NCI-H2171 (cell line): ENCODE measurements at regions not wholly inside any gene's neighbourhood (a gene's known extent, or its start where the extent isn't known, plus 50 kb on each side); places are given as distances from the start of the nearest gene placed in this dataset.

Experiments used
- DNase-seq: peaks from one replicate; lab custom pipeline; 2025; lab: John Stamatoyannopoulos, UW

DNA sequence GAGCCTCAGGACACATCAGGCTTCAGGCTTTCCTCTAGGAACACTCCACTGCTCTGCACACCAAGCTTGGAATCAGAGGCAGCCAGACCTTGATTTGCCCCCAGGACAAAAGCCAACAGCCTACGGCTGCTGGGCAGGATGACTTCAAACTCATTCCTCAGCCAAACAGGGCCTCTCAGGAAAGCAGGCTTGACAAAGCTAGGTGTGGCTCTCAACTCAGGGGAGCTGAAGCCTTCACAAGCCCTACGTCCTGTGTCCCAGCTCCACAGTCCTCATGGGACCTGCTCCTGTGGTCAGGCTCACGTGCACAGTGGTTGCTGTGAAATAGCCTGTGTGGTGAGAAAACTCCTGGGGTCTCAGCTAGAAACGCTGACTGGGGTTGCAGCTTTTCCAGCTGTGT is 398.9 kb upstream of the ZNF507 start:
- no peak for DNase-seq

- no peak for DNase-seq
Measured at GRCh38 chr19:31947436-31948115, 397.8 kb upstream of the ZNF507 start.

DNA sequence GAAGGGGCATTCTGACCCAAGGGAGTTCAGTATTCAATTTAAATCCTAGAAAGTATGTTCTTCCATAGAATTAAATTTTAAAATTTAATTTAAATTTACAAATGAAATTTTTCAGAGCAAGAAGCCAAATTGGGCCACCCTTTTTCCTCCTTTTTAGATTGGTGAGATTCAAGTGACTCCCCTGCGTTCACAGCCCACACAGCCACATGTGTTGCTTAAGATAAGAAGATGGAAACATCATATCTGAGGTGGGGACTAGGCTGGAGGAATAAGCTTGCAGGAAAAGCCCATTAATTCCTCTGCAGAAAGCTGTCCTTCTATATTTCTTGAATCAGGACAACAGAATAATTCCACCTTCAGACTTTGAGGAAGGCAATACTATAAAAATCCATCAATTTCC is 392.7 kb upstream of the ZNF507 start:
- no peak for DNase-seq

GRCh38 chr19:31955061-31955460 is 390.3 kb upstream of the ZNF507 start:
- no peak for DNase-seq

- DNase-seq, result no peak
Measured at GRCh38 chr19:31955884-31956283, 389.5 kb upstream of the ZNF507 start.

DNA sequence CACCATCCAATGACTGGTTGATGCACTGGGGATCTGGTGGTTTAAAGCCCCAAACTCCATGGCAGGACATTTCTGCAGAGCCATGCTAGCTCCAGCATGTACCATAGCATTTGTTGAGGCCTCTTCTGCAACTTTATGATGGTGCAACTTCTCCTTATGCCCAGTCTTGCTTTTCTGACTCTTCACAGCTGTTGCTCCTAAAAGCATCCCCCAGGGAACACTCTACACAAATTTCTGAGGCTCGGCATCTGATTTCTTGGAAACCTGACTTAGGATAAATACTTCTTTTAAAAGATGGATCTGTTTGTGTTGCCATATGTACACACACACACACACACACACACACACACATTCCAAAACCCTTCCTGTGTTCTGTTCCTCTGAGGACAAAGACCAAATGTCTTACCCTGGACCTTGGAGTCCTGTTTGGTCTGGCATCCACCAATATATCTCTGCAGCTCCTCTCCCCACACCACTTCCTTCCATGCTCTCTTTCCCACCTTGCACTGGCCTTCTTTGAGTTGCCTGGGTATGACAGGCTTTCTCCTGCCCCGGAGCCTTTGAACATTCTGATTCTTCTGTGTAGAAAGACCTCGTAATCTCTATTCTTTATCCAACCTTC is 388.5 kb upstream of the ZNF507 start:
- no peak for DNase-seq

- no peak for DNase-seq
Measured at GRCh38 chr19:31957711-31958110, 387.7 kb upstream of the ZNF507 start.

DNA sequence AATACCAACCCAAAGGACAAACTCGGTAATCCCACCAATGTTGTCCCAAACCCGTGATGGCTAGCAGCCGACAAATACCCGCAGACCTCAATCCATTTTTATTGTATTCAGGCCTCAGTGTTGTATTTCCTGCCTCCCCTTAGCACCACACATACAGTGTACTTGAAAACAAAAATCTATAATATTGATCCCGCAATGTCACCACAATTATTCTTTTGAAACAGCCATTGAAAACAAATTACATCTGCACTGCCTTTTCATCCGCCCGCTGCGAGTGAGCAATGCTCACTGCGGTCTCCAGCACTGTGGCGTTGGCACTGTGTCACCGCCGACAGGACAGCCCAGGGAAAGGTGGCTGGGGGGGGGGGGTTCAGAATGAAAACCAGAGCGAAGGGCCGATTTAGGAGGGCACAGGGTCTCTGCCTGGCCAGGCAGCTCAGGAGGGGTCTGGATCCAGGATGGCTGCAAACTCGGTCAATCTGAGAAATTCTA is 385.8 kb upstream of the ZNF507 start:
- DNase-seq, result no peak

- DNase-seq, result no peak
Measured at GRCh38 chr19:31960474-31960873, 384.9 kb upstream of the ZNF507 start.

DNA sequence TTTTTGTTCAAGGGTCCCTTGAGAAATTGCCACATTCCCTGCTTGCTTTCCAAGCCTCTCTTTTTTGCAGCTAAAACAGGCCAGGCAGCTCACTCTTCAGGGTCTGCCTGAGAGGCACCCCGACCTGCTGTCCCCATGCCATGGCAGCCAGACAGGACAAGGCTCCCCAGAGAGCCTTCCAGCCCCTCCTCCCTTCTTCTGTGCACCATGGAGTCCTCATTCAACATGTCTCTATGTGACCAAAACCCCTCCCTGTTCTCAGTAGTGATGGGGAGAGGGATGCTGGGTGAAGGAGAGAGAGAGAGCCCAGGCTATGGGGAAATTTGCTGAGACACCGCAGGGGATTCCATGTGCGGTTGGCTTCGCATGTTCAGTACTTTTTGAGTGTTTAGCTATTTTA is 384.2 kb upstream of the ZNF507 start:
- no peak for DNase-seq

DNA sequence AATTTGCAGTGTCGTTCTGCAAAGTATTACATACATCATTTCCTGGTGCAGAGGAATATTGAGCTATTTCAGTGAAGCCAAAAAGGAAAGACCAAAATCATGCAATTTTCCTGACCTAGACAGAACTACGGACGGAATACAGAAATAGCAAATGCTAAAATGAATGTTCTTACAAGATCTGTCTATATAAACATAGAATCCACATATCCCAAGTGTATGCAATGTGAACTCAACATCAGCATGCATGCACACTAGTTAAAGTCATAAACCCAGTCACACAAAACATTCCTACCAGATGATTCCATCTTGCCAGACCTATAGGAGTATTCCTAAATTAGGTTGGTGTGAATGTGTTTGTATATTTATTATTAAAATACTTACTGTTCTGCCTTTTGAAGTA is 383.7 kb upstream of the ZNF507 start:
- DNase-seq, result no peak

DNA sequence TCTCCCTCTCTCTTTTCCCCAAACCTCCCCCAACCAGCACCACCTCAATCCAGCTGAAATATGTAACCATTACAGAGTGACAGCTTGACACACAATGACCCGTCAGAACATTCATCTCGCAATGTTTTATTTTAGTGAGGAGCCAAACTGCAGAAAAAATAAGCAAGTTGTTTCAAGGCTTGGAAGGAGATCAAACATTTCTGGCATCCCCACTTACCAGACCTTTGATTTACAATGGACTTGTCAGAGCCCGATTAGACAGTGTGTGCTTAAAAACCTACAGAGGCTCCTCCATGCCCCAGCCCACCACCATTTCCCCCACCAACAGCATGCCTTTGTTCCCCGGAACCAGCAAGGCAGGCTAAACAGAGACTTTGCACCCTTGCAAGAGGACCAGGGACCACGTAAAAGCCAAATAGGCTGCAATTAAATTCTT is 382.8 kb upstream of the ZNF507 start:
- DNase-seq, result no peak

DNA sequence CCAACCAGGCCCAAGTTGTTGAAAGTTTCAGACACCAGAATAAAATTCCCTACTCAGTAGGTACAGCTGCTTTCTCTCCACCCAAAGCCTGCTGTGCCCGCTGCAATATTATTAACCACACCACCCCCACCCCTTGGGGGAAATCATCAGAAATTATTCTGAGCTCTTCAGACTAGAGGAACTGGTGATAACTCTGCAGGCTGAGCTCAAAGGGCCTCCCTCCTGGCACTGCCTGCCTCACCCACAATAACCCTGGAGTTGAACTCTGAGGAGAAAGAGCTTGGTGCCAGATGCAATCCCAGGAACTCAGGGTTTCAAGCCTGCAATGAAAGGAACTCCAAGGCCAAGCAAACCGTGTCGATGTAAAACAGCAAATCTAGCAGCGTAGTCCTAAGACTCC is 381.7 kb upstream of the ZNF507 start:
- no peak for DNase-seq

GRCh38 chr19:31969016-31969415 is 376.4 kb upstream of the ZNF507 start:
- DNase-seq, result no peak

GRCh38 chr19:31970027-31970461 is 375.4 kb upstream of the ZNF507 start:
- no peak for DNase-seq

- DNase-seq, result no peak
Measured at GRCh38 chr19:31974290-31974689, 371.1 kb upstream of the ZNF507 start.

DNA sequence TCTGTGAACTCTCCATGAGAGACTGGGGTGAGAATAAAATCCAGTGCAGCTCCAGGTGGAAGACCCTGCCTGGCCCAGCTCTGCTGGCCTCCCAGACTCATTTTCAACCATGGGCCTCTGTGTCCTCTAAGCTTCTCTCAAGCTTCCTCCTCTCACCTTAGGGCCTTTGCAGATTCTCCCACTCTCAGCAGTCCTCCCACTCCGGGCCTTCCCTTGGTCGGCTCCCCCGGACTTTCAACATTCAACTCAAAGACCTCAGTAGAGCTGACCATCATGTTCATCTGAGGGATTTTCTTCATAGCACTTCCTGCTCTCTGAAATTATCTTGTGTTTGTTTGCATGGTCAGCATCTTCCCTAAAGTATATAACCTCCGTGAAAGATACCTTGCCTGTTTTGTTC is 370.5 kb upstream of the ZNF507 start:
- no peak for DNase-seq

DNA sequence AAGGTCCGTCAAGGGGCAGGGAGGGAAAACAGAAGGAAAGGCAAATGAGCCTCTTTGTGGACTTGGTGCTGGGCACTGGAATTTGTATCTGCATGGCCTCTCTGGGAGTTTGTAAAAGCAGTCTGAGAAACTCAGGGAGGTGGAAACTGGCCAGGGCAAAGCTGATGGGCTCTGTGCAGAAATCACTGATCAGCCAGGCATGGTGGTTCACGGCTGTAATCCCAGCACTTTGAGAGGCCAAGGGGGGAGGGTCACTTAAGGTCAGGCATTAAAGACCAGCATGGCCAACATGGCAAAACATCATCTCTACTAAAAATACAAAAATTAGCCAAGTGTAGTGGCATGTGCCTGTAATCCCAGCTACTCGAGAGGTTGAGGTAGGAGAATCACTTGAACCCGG is 369.9 kb upstream of the ZNF507 start:
- DNase-seq, result no peak

DNA sequence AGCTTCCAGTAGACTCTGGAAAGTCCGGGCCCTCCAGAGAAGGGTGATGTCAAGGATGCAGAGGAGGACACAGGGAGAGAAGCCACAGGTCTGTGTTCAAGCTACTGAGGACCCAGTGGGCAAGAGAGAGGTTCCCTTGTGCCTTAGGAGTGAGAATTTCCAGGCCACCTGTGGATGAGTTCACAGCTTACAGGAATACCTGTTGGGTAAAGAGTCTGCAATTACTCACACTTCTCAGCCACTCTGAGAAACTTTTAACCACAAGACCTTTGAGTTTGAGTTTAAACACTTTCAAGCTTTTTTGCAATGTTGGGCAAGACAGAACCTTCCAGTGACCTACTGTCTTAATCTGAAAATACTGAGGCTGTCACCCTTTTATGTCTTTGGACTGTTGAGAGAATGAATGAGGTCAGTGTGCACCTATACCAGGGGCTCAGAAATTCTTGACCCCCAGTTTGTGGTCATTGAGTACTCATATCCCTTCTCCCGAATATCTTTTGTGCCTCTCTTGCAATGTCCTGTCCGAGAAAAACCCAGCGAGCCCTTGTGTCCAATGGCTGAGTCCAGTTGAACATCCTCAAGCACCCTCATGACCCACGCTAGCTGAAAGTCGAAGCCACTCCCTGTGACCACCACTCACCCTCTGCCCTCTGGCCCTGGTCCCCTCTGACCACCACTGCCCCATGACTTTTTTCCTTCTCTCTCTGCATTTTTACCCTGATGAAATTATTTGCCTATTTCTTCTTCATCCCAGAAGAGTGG is 368.5 kb upstream of the ZNF507 start:
- no peak for DNase-seq

DNA sequence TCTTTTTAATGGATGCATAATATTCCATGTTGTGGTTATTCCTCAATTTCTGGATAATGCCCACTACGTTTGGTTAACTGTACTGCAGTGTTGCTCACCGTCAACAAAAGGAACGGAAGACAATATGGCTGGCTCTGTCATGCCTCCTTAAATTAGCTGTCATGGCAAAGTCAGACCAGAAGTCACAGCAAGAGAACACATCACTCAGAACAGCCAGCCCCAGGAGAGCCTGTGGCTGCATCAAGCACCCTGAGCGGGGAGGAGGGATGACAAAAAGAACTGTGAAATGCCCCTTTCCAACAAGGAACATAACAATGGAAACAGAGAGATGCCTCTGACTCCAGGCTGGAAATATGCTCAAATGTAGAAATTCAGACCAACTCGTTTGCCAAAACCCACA is 366.0 kb upstream of the ZNF507 start:
- no peak for DNase-seq

GRCh38 chr19:31979949-31980670 is 365.3 kb upstream of the ZNF507 start:
- no peak for DNase-seq

- no peak for DNase-seq
Measured at GRCh38 chr19:31980796-31981195, 364.6 kb upstream of the ZNF507 start.
